Nephron progenitor cell (in vitro differentiated cells): ENCODE measurements at regions not wholly inside any gene's neighbourhood (a gene's known extent, or its start where the extent isn't known, plus 50 kb on each side); places are given as distances from the start of the nearest gene placed in this dataset.

Experiments used
- DNase-seq: peaks from one replicate; pipeline ENCODE4 v3.0.0; 2021
- H3K27ac Mint-ChIP-seq: 2 replicates; pipeline ENCODE4 v1.8.0; 2021; ENCODE audit warnings: mild to moderate bottlenecking, moderate library complexity, mixed read lengths
- H3K27me3 Mint-ChIP-seq: 2 replicates; pipeline ENCODE4 v1.8.0; 2021; ENCODE audit warnings: mild to moderate bottlenecking, low read depth, mixed read lengths; ENCODE audit not compliant: poor library complexity
- H3K36me3 Mint-ChIP-seq: 2 replicates; pipeline ENCODE4 v1.8.0; 2021; ENCODE audit warnings: low read depth, mixed read lengths
- H3K4me1 Mint-ChIP-seq: 2 replicates; pipeline ENCODE4 v1.8.0; 2021; ENCODE audit warnings: mixed read lengths
- H3K4me3 Mint-ChIP-seq: 2 replicates; pipeline ENCODE4 v1.8.0; 2021; ENCODE audit warnings: mild to moderate bottlenecking, moderate library complexity, mixed read lengths
- H3K9me3 Mint-ChIP-seq: 2 replicates; pipeline ENCODE4 v1.8.0; 2021; ENCODE audit warnings: mild to moderate bottlenecking, moderate library complexity, mixed read lengths
- CTCF ChIP-seq: fragments of 200-600 bp; sonication (generic); IDR thresholded peaks from 2 replicates; pipeline ENCODE4 v1.5.0; 2021; ENCODE audit warnings: antibody characterized with exemption

- H3K4me1 Mint-ChIP-seq = no peaks in the 10 kb centered on the region
- no peak overlapping the region for H3K4me3 Mint-ChIP-seq
- no peak for TF ChIP-seq CTCF
- no peaks in the 10 kb centered on the region for H3K27me3 Mint-ChIP-seq
- H3K9me3 Mint-ChIP-seq = no peaks in the 10 kb centered on the region
- H3K27ac Mint-ChIP-seq = no peak overlapping the region
- H3K36me3 Mint-ChIP-seq = no peaks in the 10 kb centered on the region
- no peak for DNase-seq
Observed at GRCh38 chr13:85685436-85685835, 113.8 kb downstream of the SLITRK6 start.

- Mint-ChIP-seq H3K4me1 (no peaks in the 10 kb centered on the region), H3K36me3 (peaks cover 4% of the 10 kb centered on the region), H3K27ac (no peak overlapping the region), H3K27me3 (no peaks in the 10 kb centered on the region), H3K9me3 (peaks cover 21% of the 10 kb centered on the region), H3K4me3 (no peak overlapping the region)
- TF ChIP-seq CTCF = no peak
- DNase-seq = no peak
Observed at GRCh38 chr13:85675151-85675907, 123.9 kb downstream of the SLITRK6 start.

GRCh38 chr13:85671336-85671735 lies 127.9 kb downstream of the SLITRK6 start:
- no peak overlapping the region for H3K27ac Mint-ChIP-seq
- H3K27me3 Mint-ChIP-seq = no peaks in the 10 kb centered on the region
- no peak for DNase-seq
- H3K9me3 Mint-ChIP-seq = peaks cover 15% of the 10 kb centered on the region
- H3K4me3 Mint-ChIP-seq = no peak overlapping the region
- H3K36me3 Mint-ChIP-seq = peaks cover 4% of the 10 kb centered on the region
- peaks cover under 1% of the 10 kb centered on the region for H3K4me1 Mint-ChIP-seq
- no peak for TF ChIP-seq CTCF

- H3K36me3 Mint-ChIP-seq = no peaks in the 10 kb centered on the region
- no peak overlapping the region for H3K27ac Mint-ChIP-seq
- no peaks in the 10 kb centered on the region for H3K27me3 Mint-ChIP-seq
- peaks cover 6% of the 10 kb centered on the region for H3K4me1 Mint-ChIP-seq
- no peak for TF ChIP-seq CTCF
- H3K9me3 Mint-ChIP-seq = peaks cover 4% of the 10 kb centered on the region
- DNase-seq = no peak
- no peak overlapping the region for H3K4me3 Mint-ChIP-seq
Observed at GRCh38 chr13:85666356-85666755, 132.9 kb downstream of the SLITRK6 start.

- no peak for TF ChIP-seq CTCF
- Mint-ChIP-seq H3K27ac (no peak overlapping the region), H3K4me1 (peaks cover 6% of the 10 kb centered on the region)
Observed at GRCh38 chr13:85665286-85665685, 133.9 kb downstream of the SLITRK6 start.

GRCh38 chr13:85663856-85664255 lies 135.4 kb downstream of the SLITRK6 start:
- no peak for TF ChIP-seq CTCF
- Mint-ChIP-seq H3K4me1 (peaks cover 6% of the 10 kb centered on the region), H3K27me3 (no peaks in the 10 kb centered on the region), H3K36me3 (no peaks in the 10 kb centered on the region), H3K27ac (no peak overlapping the region), H3K9me3 (peaks cover 12% of the 10 kb centered on the region), H3K4me3 (no peak overlapping the region)
- no peak for DNase-seq

More at GRCh38 chr13:85665286-85665685, 133.9 kb downstream of the SLITRK6 start:
- no peaks in the 10 kb centered on the region for H3K36me3 Mint-ChIP-seq
- no peak for DNase-seq
- no peaks in the 10 kb centered on the region for H3K27me3 Mint-ChIP-seq
- peaks cover 7% of the 10 kb centered on the region for H3K9me3 Mint-ChIP-seq
- H3K4me3 Mint-ChIP-seq = no peak overlapping the region
